CD4-positive, alpha-beta T cell treated with Interleukin-4 for 1 hour (primary cell): ENCODE measurements at regions not wholly inside any gene's neighbourhood (a gene's known extent, or its start where the extent isn't known, plus 50 kb on each side); places are given as distances from the start of the nearest gene placed in this dataset.

ENCODE experiments used
- DNase-seq, 2 donors: peaks; one replicate each; pipeline ENCODE4 v3.0.0-alpha.2; 2020 to 2022

DNA sequence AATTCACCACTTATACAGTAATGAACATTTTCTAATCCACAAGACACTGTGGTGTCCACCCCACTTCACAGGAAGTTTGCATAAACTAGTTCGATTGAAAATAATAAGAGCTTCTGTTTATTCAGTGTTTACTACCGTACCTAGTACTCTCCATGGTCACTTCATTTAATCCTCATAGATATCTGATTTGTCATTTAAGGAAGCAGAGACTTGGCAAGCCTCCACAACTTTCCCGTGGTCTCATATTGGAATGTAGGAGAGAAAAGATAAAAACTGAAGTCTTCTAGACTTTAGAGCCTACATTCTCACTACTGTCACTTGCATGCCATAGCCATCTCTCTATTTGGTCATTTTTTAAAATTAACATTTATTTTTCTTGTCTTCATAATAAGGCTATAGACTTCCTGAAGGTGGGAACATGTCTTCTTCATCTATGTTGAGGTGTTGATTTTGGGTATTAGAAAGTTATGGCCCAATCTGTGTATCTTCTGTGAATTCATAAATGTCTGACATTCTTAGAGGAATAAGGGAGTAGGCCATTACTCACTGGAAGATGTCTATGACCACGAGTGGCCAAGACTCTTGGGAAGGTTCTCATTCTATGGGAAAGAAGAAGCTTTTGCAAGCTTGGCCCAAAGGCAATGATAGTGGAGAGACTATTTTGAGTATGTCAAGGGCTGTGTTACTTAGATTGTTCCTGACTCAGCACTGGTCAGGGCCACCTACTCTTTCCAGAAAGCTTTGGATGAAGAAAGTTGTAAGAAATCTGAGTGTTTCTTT, 423.7 kb downstream of the LRIG3 start:
- DNase-seq: no peak

DNA sequence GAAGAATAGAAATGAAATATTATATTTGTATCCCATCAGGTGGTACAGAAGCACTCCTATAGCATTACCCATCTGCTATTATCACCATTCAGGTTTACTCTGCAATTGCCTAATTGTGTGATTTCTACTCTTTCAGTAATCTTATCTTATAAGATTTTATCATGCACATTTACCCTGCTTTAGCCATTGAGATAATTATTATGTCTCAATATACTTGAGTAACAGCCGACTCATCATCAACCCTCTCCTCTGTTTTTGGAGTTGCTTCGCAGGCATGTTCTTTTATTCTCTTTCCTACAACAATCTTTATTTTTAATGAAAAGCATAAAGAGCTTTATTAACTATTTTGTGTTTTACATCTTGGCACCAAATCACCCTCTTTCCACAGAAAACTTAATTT, 419.9 kb downstream of the LRIG3 start:
- no peak for DNase-seq

DNA sequence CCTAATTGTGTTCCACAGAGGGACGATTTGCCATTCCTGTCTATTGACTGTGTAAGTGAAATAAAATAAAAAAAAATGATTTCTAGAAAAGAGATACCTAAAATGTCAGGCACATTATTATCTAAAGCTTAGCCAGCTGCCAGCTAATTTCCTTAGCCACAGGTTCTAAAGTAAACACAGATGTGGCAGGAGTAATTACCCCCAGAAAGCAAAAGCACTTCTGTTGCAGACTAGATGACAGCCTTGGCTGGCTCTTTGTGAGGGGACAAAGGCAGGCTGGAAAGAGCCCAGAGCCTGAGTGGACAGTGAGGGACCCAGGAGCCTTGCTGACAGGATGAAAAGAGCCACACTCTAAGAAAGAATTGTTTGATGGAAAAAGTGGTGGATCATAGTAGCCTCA, 418.1 kb downstream of the LRIG3 start:
- no peak for DNase-seq

DNA sequence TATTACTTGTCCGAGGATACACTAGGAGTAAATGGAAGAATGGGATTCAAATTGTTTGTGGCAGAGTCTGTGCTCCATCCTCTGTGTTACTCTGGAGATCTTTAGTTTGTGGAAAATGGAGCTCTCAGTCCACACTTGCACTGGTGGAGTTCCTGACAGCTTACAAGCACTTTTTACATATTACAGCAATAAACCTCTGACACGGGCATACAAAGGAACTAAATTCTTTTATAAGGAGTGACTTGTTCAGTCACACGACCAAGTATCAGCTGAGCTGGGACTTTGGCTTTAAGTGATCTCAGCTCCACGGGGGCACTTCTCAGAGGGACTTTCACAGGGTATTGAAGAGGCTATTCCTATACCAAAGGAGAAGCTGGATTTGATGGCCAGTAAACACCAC, 417.5 kb downstream of the LRIG3 start:
- DNase-seq: no peak

- DNase-seq: no peak
Measured at GRCh38 chr12:58503731-58504130, 416.6 kb downstream of the LRIG3 start.

- no peak for DNase-seq
Measured at GRCh38 chr12:58504143-58504938, 416.0 kb downstream of the LRIG3 start.

DNA sequence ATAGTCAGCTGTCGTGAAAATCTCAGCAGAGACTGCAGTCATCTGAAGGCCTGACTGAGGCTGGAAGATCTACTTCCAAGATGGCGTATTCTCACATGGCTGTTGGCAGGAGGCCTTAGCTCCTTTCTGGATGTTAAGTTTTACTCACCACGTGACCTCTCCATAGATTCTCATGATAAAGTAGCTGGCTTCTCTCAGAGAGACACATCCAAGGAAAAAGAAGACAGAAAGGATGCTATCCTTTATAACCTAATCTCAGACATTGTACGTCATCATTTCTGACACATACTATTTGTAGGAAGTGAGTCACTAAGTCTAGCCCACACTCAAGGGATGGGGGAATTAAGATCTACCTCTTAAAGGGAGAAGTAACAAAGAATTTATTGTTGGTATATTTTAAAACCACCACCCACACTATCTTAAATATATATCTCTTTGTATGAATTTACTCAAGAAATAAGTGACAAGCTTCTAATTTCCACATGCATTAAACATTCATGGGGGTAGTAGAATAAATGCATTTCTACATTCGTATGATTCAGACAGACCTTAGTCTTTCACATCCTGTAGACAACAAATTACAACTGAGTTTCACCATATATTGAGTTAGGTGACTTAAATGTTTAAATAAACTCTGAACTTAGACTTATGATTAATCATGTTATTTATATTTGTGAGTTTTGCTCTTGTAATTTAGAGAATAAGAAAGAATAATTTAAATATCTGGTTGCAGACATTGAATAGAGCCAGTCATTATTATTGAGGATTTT, 411.0 kb downstream of the LRIG3 start:
- no peak for DNase-seq

GRCh38 chr12:58513301-58513834, 406.9 kb downstream of the LRIG3 start:
- no peak for DNase-seq

- no peak for DNase-seq
Measured at GRCh38 chr12:58513852-58514251, 406.5 kb downstream of the LRIG3 start.

- no peak for DNase-seq
Measured at GRCh38 chr12:58519839-58520238, 400.5 kb downstream of the LRIG3 start.

DNA sequence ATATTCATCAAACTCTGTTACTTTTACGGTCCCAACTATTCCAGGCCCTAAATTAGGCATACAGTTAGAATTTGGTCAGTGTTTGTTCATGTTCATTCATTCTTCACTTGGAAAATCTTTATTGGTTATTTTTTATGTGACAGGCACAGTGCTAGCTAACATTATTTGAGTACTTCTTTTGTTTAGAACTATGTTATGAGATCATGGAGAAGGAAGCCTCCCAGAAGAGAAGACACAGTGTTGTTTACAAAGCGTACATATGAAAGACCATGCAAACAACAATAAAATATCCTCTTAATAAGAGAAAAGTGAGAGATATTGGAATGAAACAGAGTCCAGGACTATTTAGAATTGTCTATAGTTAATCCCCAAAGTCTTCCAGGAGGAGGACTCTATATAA, 399.2 kb downstream of the LRIG3 start:
- no peak for DNase-seq

DNA sequence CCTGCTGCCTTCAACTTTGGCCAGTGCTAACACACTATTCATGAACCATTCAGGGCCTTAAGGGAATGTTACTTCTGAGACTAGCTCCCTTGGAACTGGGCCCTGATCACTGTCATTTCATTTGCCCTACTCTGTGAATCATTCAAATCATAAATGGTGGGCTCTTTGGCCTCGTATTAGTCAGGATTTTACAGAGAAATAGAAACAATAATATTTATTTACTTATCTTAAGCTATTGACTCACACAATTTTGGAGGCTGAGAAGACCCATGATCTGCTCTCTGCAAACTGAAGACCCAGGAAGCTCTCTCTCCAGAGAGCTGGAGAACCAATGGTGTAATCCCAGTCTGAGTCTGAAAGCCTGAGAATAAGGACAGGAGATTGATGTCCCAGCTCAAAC, 398.5 kb downstream of the LRIG3 start:
- no peak for DNase-seq

DNA sequence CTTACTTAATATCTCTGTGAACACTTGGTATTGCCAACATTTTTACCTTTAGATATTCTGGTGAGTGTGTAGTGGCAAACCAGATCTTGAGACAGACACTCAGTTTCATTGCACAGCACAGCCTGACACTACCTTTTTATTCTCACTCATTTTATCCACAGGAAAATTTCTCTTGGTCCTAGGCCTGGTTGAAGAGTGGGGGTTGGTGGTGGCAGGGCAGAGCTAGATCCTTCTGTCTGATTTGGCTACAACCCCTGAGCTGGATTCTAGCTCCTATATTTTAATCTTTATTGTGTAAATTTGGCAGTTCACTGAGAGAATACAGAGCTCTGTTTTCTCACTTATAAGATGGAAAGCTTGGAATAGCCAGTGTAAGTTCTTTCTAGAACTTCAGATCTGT, 396.9 kb downstream of the LRIG3 start:
- DNase-seq: no peak

GRCh38 chr12:58528271-58528670, 392.0 kb downstream of the LRIG3 start:
- DNase-seq: no peak

DNA sequence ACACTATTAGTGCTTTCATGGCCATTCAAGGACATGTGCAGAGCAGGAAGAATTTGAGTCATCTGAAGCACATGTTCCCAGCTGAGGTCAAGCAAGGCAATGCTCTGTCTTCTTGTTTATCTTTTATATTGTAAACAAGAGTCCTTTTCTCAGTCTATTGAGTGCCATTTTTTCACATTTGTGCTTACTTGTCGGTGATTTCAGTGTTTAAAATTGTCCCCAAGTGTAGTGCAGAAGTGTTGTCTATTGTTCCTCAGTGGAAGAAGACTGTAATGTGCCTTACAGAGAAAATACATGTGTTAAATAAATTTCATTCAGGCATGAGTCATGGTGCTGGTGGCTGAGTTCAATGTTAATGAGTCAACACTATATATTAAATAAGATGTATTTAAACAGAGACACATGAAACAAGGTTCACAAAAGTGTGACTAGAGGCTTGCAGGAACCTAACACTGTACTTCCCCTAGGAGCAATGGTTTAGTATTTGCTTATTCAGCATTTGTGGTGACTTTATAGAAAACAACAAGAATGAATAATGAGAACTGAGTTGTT, 391.1 kb downstream of the LRIG3 start:
- DNase-seq: no peak

- DNase-seq: no peak
Measured at GRCh38 chr12:58529897-58530741, 390.2 kb downstream of the LRIG3 start.

GRCh38 chr12:58530742-58531062, 389.6 kb downstream of the LRIG3 start:
- DNase-seq: no peak

GRCh38 chr12:58532855-58533608, 387.3 kb downstream of the LRIG3 start:
- DNase-seq: no peak

- DNase-seq: no peak
Measured at GRCh38 chr12:58533652-58534051, 386.7 kb downstream of the LRIG3 start.

DNA sequence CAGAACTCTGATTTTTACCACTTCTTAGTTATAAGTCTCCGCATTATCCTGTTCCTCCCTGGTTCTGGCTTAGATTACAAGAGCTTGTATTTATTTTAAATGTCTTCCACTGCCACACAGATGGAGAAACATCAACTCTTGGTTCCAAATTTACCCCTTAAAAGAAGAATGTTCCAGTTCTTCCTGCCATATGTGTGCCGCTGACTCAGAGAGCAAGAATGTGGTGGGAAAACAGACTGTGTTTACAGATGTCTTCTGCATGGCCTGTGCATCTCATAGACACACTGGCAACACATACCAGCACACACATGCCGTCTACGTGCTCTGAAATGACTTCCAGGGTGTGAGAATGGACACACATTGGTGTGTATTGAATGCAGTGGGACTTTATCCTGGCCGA, 383.0 kb downstream of the LRIG3 start:
- no peak for DNase-seq

DNA sequence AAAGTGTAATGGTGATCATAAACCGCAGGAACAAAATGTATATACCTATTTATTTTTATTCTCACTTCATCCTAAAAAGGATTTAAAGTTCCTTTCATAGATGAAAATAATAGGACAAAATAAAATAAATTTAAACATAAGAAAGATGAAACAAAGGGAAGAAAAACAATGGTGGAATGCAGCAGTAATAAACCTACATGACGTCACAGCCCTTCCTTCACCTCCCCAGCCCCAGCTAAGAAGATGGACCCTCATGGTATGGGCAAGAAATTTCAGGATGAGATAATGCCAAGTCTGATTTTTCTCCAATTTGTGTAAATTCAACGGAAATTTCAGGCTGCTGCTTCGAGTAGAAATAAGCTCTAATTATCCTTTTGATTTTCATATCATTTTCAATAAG, 381.0 kb downstream of the LRIG3 start:
- no peak for DNase-seq
